Lower leg skin (tissue), 3 donors: ENCODE measurements at regions not wholly inside any gene's neighbourhood (a gene's known extent, or its start where the extent isn't known, plus 50 kb on each side); places are given as distances from the start of the nearest gene placed in this dataset.

Experiments used
- CTCF ChIP-seq, 3 donors: fragments of 450-650 bp; IDR thresholded peaks; one replicate each; pipeline ENCODE4 v1.5.1; 2016; ENCODE audit warnings: antibody characterized with exemption in 3 of 3, mild to moderate bottlenecking in 3 of 3, moderate library complexity in 2 of 3
- POLR2A ChIP-seq, 2 donors: fragments of 450-650 bp; IDR thresholded peaks; one replicate each; pipeline ENCODE4 v1.6.1; 2016 to 2017; ENCODE audit warnings: antibody characterized with exemption in 2 of 2, mild to moderate bottlenecking in 1 of 2, moderate library complexity in 1 of 2

DNA sequence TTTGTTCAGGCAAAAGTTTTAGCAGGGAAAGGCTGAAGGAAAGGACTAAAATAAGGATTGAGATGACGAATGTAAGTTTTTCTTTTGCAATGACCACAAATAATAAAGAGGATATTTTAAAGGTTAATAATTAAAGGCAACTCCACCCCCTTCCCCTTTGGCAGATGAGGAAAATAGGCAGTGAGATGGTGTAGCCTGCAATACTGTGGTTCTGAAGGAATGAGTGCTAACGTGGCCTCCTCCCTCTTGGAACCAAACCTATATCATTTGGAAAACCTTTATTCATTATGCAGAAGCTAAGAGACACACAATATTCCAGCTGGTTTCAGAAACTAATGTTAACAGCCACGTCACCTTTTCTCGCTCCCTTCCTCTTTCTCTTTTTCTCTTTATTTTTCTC lies 70.9 kb upstream of the COL1A2 start:
- no peak for TF ChIP-seq CTCF (IDR thresholded peaks at IDR 0.05)
- TF ChIP-seq POLR2A (IDR thresholded peaks at IDR 0.05) = no peak
